ENCODE measurements at regions not wholly inside any gene's neighbourhood (a gene's known extent, or its start where the extent isn't known, plus 50 kb on each side); places are given as distances from the start of the nearest gene placed in this dataset.

- no peak for TF ChIP-seq POLR2AphosphoS5 (IDR thresholded peaks at IDR 0.05)
- no peak for TF ChIP-seq POLR2A (IDR thresholded peaks at IDR 0.05)
- TF ChIP-seq EP300 (IDR thresholded peaks at IDR 0.05), result no peak
- no peak for TF ChIP-seq CTCF (IDR thresholded peaks at IDR 0.05)
- ATAC-seq (ENCODE audit: low FRiP score in 2 of 2) (no peak), DNase-seq (no peak)
- Histone ChIP-seq H3K9me3 (no peaks in the 10 kb centered on the region), H3K36me3 (no peaks in the 10 kb centered on the region), H3K27ac (no peak overlapping the region), H3K4me1 (no peaks in the 10 kb centered on the region), H3K4me3 (no peak overlapping the region), H3K27me3 (no peaks in the 10 kb centered on the region)
- WGBS, 2 donors, result 83 to 95% methylated on average over 2 of the region's 2 CpGs
Measured at GRCh38 chr9:90065851-90066250, 461.0 kb downstream of the GADD45G start.

- H3K4me3 ChIP-seq, result no peak overlapping the region
- H3K27me3 ChIP-seq, result no peaks in the 10 kb centered on the region
- no peaks in the 10 kb centered on the region for H3K36me3 ChIP-seq
- ATAC-seq (ENCODE audit: low FRiP score in 2 of 2), result no peak
- no peaks in the 10 kb centered on the region for H3K9me3 ChIP-seq
- DNase-seq, result no peak
- H3K4me1 ChIP-seq, result no peaks in the 10 kb centered on the region
- TF ChIP-seq POLR2A (IDR thresholded peaks at IDR 0.05) (no peak), CTCF (IDR thresholded peaks at IDR 0.05) (no peak), EP300 (IDR thresholded peaks at IDR 0.05) (no peak), POLR2AphosphoS5 (IDR thresholded peaks at IDR 0.05) (no peak)
- H3K27ac ChIP-seq, result no peak overlapping the region
- 64 to 74% methylated on average over 2 of the region's 2 CpGs for WGBS, 2 donors
Measured at GRCh38 chr9:90069085-90069484, 464.3 kb downstream of the GADD45G start.

- no peaks in the 10 kb centered on the region for H3K4me1 ChIP-seq
- WGBS, 2 donors, result 66 to 80% methylated on average over 5 of the region's 5 CpGs
- H3K27ac ChIP-seq, result no peak overlapping the region
- ATAC-seq (ENCODE audit: low FRiP score in 2 of 2), result no peak
- TF ChIP-seq POLR2A (IDR thresholded peaks at IDR 0.05) (no peak), EP300 (IDR thresholded peaks at IDR 0.05) (no peak), CTCF (IDR thresholded peaks at IDR 0.05) (no peak), POLR2AphosphoS5 (IDR thresholded peaks at IDR 0.05) (no peak)
- H3K36me3 ChIP-seq, result no peaks in the 10 kb centered on the region
- no peaks in the 10 kb centered on the region for H3K27me3 ChIP-seq
- no peaks in the 10 kb centered on the region for H3K9me3 ChIP-seq
- H3K4me3 ChIP-seq, result no peak overlapping the region
- DNase-seq, result no peak
Measured at GRCh38 chr9:90070056-90070455, 465.2 kb downstream of the GADD45G start.

GRCh38 chr9:90070469-90070868, 465.7 kb downstream of the GADD45G start:
- no peaks in the 10 kb centered on the region for H3K4me1 ChIP-seq
- TF ChIP-seq POLR2A (IDR thresholded peaks at IDR 0.05), result no peak
- DNase-seq, result no peak
- no peaks in the 10 kb centered on the region for H3K9me3 ChIP-seq
- ATAC-seq (ENCODE audit: low FRiP score in 2 of 2), result no peak
- no peak overlapping the region for H3K4me3 ChIP-seq
- no peaks in the 10 kb centered on the region for H3K36me3 ChIP-seq
- WGBS, 2 donors, result 90 to 100% methylated on average over 1 of the region's 1 CpG
- H3K27ac ChIP-seq, result no peak overlapping the region
- H3K27me3 ChIP-seq, result no peaks in the 10 kb centered on the region

- H3K27ac ChIP-seq, result no peak overlapping the region
- H3K27me3 ChIP-seq, result no peaks in the 10 kb centered on the region
- H3K4me1 ChIP-seq, result no peaks in the 10 kb centered on the region
- no peaks in the 10 kb centered on the region for H3K9me3 ChIP-seq
- no peak overlapping the region for H3K4me3 ChIP-seq
- WGBS, 2 donors, result 80% methylated on average over 7 of the region's 7 CpGs
- TF ChIP-seq CTCF (IDR thresholded peaks at IDR 0.05) (no peak), POLR2AphosphoS5 (IDR thresholded peaks at IDR 0.05) (no peak), EP300 (IDR thresholded peaks at IDR 0.05) (no peak), POLR2A (IDR thresholded peaks at IDR 0.05) (no peak)
- no peaks in the 10 kb centered on the region for H3K36me3 ChIP-seq
- DNase-seq, result no peak
- peak in 1 of 2 donors; percentile 40 for ATAC-seq (ENCODE audit: low FRiP score in 2 of 2)
Measured at GRCh38 chr9:90070931-90071660, 466.3 kb downstream of the GADD45G start.

All from upper lobe of left lung (tissue), 6 donors.